Suppressor macrophage treated with lipopolysaccharide for 1 hour (primary cell): ENCODE measurements at regions not wholly inside any gene's neighbourhood (a gene's known extent, or its start where the extent isn't known, plus 50 kb on each side); places are given as distances from the start of the nearest gene placed in this dataset.
A peak's percentile ranks its signal among the peaks of the same experiment; 100 is the strongest.

Experiments
- DNase-seq, 3 donors: peaks; one replicate each; pipeline ENCODE4 v3.0.0-alpha.2; 2020 to 2022

DNA sequence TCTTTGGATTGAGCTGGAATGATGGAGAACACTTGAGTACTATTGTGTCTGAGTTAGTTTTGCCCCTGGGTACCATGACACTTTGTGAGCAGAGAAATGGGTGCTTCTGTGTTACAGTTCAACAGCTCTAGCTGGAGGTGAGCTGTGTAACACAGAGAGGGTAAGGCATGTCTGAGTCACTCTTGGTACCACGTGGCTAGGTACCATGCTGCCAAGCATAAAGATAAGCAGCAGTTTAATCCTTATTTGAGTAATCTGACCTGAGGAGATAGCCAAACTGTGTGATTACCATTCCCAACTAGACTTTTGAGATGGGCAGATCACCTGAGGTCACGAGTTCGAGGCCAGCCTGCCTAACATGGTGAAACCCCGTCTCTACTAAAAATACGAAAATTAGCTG is 122.0 kb downstream of the OLFM4 start:
- DNase-seq, result no peak

DNA sequence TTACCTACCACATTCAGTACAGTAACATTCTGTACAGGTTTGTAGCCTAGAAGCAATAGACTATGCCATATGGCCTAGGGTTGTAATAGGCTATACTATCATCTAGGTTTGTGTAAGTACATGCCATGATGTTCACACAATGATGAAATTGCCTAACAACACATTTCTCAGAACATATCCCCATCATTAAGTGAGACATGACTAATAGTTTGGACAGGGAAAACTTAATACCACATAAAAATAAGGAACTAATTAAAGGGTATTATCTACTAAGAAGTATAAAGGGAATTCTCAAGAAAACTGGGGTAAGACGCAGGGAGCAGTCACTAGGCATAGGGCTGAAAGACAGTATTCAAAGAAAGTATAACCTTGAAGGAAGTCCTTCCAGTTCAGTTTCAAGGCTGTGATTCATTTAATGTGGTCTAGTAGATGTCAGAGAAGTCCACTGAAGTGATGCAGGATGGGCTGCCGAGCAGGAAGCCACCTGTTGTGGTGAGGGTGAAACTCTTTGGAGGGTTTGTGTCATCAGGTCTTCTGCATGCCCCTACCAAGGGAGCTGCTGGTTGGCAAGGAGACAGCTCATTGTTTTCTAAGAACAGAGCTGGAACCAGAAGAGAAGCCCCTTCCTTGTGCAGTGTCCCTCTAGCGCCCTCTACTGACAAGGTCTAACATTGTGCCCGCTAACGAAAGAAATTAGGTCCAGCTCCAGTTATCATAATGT is 122.9 kb downstream of the OLFM4 start:
- DNase-seq, result peak; percentile 56 to 63 (median 57)

DNA sequence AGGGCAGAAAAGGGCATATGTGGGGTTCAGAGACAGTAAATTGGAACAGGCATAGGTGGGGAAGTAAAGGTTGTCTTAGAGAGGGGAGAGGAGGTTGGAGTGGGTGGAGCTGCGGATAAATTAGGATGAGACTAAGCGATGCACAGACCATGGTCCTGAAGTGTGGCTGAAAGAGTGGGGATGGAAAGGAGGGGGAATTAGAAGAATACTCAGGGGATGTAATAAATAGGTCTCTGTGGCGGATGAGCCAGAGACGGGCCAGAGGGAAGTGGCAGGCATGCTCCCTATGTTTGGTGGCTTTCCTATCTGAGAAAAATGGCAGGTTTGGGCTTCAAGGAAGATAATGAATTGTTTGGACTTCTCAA is 123.4 kb downstream of the OLFM4 start:
- no peak for DNase-seq

- DNase-seq, result no peak
Measured at GRCh38 chr13:53158201-53158600, 129.6 kb downstream of the OLFM4 start.

GRCh38 chr13:53159431-53159830 is 130.8 kb downstream of the OLFM4 start:
- no peak for DNase-seq

- DNase-seq, result no peak
Measured at GRCh38 chr13:53160211-53160610, 131.6 kb downstream of the OLFM4 start.

DNA sequence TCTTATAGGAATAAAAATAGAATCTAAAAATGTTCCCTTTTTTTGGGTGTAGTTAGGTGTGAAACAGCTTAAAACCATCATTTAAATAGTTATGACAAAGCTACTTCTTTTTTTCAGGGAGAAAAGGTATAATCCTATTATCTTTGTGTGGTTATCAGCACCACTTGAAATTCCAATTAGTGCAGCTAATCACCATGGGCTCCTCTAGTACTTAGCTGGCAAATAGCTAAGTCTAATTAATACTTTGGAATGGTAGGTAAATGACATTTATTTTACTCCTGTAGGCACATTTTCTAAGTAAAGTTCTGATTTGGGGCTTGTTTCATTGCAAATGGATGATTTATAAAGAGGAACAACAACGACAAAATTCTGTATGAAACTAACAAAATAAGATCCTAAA is 132.6 kb downstream of the OLFM4 start:
- DNase-seq, result no peak

GRCh38 chr13:53165261-53165660 is 136.6 kb downstream of the OLFM4 start:
- no peak for DNase-seq

GRCh38 chr13:53167561-53167960 is 138.9 kb downstream of the OLFM4 start:
- DNase-seq, result no peak

DNA sequence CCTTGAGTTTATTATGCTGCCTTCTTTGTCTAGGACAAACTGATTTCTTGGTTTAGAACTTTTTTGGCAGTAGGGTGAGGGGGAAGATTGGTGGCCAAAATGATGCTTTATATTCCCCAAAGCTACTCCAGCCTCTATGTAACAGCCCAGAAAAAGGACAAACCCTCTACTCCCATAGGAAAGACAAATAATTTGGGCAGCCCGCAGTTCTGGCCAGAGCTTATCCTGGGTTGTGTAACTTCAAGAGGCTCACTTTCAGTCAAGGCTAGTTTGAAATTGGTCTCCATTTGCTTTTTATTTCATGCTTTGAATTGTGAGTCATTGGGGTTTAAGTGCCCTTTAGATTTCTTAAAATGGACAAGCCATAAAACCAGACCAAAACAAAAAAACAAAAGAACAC is 142.3 kb downstream of the OLFM4 start:
- DNase-seq, result no peak

- no peak for DNase-seq
Measured at GRCh38 chr13:53174545-53174944, 145.9 kb downstream of the OLFM4 start.

DNA sequence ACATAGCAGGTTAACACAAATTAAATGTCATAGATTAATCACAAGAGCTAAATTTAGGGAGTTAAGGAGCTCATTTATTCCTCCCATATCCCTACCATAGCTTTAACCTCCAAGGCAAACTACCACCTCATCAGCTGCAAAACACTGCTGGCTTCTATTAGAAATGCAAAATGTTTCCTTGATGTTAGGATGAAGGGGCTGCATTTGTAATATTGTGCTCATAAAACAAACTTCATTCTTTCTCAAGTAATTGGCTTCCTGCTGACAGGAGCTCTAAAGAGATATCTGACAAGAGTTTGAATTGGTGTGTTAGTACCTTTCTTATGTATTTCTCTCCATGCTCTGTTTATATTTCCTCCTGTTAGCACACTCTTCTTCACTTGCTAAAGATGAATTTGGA is 152.1 kb downstream of the OLFM4 start:
- no peak for DNase-seq

GRCh38 chr13:53182724-53183123 is 154.1 kb downstream of the OLFM4 start:
- no peak for DNase-seq

DNA sequence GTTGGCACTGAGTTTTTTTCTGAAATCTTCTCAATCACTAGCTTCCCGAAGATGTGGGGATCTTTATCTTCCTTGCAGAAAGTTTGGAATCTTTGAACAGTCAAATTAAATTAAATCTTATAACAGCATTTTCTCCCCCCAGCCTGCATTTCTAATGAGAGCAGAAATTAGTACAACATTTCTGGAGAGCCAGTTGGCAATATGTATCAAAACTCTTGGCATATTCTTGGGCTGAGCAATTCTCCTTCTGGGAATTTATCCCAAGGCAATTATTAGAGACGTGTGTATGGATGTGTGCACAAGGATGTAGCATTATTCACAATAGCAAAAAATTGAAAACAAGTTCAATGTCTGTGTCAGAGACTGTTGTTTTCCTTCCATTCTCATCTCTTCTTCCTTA is 159.5 kb downstream of the OLFM4 start:
- no peak for DNase-seq

GRCh38 chr13:53189162-53189561 is 160.5 kb downstream of the OLFM4 start:
- DNase-seq, result no peak

GRCh38 chr13:53191091-53191490 is 162.5 kb downstream of the OLFM4 start:
- no peak for DNase-seq

DNA sequence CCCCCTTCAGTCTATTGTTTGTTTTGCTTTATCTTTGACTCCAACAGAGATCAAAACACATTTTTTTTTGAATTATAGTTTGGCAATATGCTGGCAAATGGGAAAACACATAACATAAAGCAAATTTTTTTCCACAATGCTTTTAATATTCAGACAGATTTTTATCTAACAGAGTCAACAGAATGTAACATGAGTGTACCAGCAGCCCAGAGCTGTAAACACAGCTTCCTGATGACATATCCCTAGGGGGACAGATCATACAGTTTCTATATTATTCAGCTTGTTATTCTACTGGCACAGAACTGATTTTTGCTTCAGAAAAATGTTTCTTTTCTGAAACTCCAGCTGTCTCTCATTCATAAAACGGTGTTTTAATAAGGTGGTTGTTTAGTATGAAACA is 168.8 kb downstream of the OLFM4 start:
- DNase-seq, result no peak

DNA sequence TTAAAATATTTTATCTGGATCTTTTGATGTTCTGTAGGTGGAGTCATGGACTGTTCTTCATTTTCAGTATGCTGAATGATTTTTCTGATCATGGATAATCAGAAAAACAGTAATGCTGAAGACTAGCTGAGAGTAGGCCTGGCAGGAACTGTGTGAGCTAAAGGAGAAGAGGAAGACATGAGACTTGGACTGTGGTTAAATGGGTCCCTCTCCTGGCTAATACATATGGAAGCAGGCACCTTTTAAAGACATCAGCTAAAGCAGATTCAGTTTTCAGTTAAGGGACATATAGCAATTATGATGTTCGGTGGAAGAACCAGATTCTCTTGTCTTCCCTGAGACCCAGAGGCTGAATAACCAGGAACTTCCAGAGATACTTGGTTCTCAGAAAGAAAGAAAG is 169.4 kb downstream of the OLFM4 start:
- DNase-seq, result no peak

GRCh38 chr13:53198736-53199135 is 170.1 kb downstream of the OLFM4 start:
- no peak for DNase-seq

DNA sequence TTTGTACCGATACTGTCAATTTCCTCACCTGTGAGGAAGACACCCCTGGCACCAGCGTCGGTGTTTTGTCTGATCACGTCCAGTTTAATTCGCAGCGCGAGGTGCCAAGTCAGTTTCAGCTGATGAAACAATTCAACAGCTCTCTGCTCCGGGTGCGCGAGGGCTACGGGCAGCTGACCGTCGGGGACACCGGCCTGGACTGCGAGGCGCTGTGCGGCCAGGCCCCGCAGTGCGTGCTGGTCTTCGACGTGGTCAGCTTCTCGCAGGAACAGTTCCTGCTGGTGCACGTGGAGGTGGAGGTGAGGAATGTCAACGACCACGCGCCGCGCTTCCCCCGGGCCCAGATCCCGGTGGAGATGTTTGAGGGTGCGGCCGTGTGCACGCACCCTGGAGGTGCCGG is 171.5 kb downstream of the OLFM4 start:
- no peak for DNase-seq

DNA sequence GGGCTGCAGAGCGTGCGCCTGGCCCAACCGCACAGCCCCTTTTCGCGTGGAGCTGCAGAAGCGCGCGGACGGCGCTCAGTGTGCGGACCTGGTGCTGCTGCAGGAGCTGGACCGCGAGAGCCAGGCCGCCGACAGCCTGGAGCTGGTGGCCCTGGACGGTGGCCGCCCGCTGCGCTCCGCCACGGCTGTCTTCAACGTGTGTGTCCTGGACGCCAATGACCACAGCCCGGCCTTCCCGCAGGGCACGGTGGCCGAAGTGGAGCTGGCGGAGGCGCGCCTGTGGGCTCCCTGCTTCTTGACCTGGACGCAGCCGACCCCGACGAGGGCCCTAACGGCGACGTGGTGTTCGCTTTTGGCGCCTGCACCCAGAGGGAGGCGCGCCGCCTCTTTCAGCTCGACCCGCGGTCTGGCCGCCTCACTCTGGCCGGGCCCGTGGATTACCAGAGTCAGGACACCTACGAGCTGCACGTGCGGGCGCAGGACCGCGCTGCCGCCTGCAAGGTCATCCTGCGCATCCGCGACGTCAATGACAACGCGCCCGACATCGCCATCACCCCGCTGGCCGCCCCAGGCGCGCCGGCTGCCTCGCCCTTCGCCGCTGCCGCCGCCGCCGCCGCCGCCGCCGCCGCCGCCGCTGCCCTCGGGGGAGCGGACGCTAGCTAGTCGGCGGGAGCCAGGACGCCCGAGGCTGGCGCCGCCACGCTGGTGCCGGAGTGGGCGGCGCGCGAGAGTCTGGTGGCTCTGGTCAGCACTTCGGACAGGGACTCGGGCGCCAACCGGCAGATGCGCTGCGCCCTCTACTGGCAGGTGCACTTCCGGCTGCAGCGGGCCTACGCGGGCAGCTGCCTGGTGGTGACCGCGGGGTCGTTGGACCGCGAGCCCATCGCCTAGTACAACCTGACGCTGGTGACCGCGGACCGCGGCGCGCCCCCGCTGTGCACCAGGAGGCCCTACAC is 172.2 kb downstream of the OLFM4 start:
- DNase-seq, result peak; percentile 37 to 74 (median 60)

DNA sequence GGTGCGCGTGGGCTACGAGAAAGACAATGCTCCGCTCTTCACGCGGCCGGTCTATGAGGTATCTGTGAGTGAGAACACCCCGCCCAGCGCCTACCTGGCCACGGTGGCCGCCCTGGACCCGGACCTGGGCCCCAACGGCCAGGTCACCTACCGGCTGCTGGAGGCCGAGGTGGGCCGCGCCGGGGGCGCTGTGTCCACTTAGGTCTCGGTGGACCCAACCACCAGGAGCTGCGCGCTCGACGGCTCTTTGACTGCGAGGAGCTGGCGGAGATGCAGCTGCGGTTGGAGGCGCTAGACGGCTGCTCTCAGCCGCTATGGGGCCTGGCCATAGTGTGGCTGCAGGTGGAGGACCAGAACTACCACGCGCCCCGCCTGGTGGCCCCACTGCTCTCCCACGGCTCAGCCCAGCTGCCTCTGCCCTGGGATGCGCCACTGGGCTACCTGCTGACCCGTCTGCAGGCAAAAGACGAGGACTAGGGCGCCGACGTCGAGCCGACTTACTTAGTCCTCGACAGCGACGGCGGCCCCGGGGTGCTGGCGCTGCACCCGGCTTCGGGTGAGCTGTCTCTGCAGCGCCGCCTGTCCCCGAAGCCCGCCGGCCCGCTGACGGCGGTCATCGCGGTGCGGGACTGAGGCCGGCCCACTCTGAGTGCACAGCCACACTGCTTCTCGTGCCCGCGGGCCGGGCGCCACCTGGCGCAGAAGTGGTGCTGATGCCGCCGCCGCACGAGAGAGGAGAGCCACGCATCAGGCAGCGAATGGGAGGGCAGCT is 173.0 kb downstream of the OLFM4 start:
- DNase-seq, result peak in 1 of 3 donors; percentile 4

- DNase-seq, result no peak
Measured at GRCh38 chr13:53204598-53204997, 176.0 kb downstream of the OLFM4 start.
